ENCODE measurements at regions not wholly inside any gene's neighbourhood (a gene's known extent, or its start where the extent isn't known, plus 50 kb on each side); places are given as distances from the start of the nearest gene placed in this dataset.

- DNase-seq (ENCODE audit: low read depth in 2 of 2), result no peak
These were observed 524.3 kb downstream of the MTRR start for GRCh38 chr5:8393240-8393639.

GRCh38 chr5:8394965-8395364, 526.0 kb downstream of the MTRR start:
- no peak for DNase-seq (ENCODE audit: low read depth in 2 of 2)

- DNase-seq (ENCODE audit: low read depth in 2 of 2), result no peak
These were observed 527.3 kb downstream of the MTRR start for GRCh38 chr5:8396246-8396645.

GRCh38 chr5:8396756-8397155, 527.8 kb downstream of the MTRR start:
- DNase-seq (ENCODE audit: low read depth in 2 of 2), result no peak

- no peak for DNase-seq (ENCODE audit: low read depth in 2 of 2)
These were observed 530.5 kb downstream of the MTRR start for GRCh38 chr5:8399471-8399870.

- DNase-seq (ENCODE audit: low read depth in 2 of 2), result no peak
These were observed 539.3 kb downstream of the MTRR start for GRCh38 chr5:8408258-8408657.

GRCh38 chr5:8410618-8411017, 541.7 kb downstream of the MTRR start:
- DNase-seq (ENCODE audit: low read depth in 2 of 2), result no peak

- DNase-seq (ENCODE audit: low read depth in 2 of 2), result no peak
These were observed 545.0 kb downstream of the MTRR start for GRCh38 chr5:8413975-8414374.

GRCh38 chr5:8417316-8418048, 548.5 kb downstream of the MTRR start:
- DNase-seq (ENCODE audit: low read depth in 2 of 2), result no peak

- no peak for DNase-seq (ENCODE audit: low read depth in 2 of 2)
These were observed 549.1 kb downstream of the MTRR start for GRCh38 chr5:8418049-8418426.

- no peak for DNase-seq (ENCODE audit: low read depth in 2 of 2)
These were observed 561.1 kb downstream of the MTRR start for GRCh38 chr5:8429778-8430758.

- DNase-seq (ENCODE audit: low read depth in 2 of 2), result no peak
These were observed 565.6 kb downstream of the MTRR start for GRCh38 chr5:8434501-8434900.

GRCh38 chr5:8436924-8437323, 568.0 kb downstream of the MTRR start:
- no peak for DNase-seq (ENCODE audit: low read depth in 2 of 2)

- no peak for DNase-seq (ENCODE audit: low read depth in 2 of 2)
These were observed 576.2 kb downstream of the MTRR start for GRCh38 chr5:8445139-8445538.

- no peak for DNase-seq (ENCODE audit: low read depth in 2 of 2)
These were observed 577.2 kb downstream of the MTRR start for GRCh38 chr5:8446179-8446578.

GRCh38 chr5:8456846-8457186, 587.9 kb downstream of the MTRR start:
- DNase-seq (ENCODE audit: low read depth in 2 of 2), result no peak

- DNase-seq (ENCODE audit: low read depth in 2 of 2), result peak; percentile 63 to 79
These were observed 588.5 kb downstream of the MTRR start for GRCh38 chr5:8457187-8458037.

- no peak for DNase-seq (ENCODE audit: low read depth in 2 of 2)
These were observed 589.1 kb downstream of the MTRR start for GRCh38 chr5:8458038-8458383.

- no peak for DNase-seq (ENCODE audit: low read depth in 2 of 2)
These were observed 592.6 kb downstream of the MTRR start for GRCh38 chr5:8461543-8461942.

GRCh38 chr5:8462565-8462964, 593.6 kb downstream of the MTRR start:
- no peak for DNase-seq (ENCODE audit: low read depth in 2 of 2)

GRCh38 chr5:8470489-8470888, 601.5 kb downstream of the MTRR start:
- DNase-seq (ENCODE audit: low read depth in 2 of 2), result no peak

GRCh38 chr5:8471581-8471980, 602.6 kb downstream of the MTRR start:
- DNase-seq (ENCODE audit: low read depth in 2 of 2), result no peak

Measured in activated CD4-positive, alpha-beta T cell treated with anti-CD3 and anti-CD28 coated beads for 24 hours (primary cell).